Endothelial cell of umbilical vein (primary cell): ENCODE measurements at regions not wholly inside any gene's neighbourhood (a gene's known extent, or its start where the extent isn't known, plus 50 kb on each side); places are given as distances from the start of the nearest gene placed in this dataset.

Experiments used
- EZH2 ChIP-seq: IDR thresholded peaks from 2 replicates; pipeline ENCODE4 v1.6.1; 2012; ENCODE audit warnings: borderline replicate concordance, low read depth, mild to moderate bottlenecking, moderate library complexity, low read length, inconsistent platforms; ENCODE audit not compliant: severe bottlenecking
- POLR2A ChIP-seq: IDR thresholded peaks from 2 replicates; pipeline ENCODE4 v1.6.1; 2012; ENCODE audit warnings: low read depth, mild to moderate bottlenecking, control low read depth, low read length

GRCh38 chr1:8097908-8098307 lies 71.8 kb upstream of the ERRFI1 start:
- TF ChIP-seq EZH2 (no peak), POLR2A (no peak)
